ENCODE measurements at regions not wholly inside any gene's neighbourhood (a gene's known extent, or its start where the extent isn't known, plus 50 kb on each side); places are given as distances from the start of the nearest gene placed in this dataset.

DNA sequence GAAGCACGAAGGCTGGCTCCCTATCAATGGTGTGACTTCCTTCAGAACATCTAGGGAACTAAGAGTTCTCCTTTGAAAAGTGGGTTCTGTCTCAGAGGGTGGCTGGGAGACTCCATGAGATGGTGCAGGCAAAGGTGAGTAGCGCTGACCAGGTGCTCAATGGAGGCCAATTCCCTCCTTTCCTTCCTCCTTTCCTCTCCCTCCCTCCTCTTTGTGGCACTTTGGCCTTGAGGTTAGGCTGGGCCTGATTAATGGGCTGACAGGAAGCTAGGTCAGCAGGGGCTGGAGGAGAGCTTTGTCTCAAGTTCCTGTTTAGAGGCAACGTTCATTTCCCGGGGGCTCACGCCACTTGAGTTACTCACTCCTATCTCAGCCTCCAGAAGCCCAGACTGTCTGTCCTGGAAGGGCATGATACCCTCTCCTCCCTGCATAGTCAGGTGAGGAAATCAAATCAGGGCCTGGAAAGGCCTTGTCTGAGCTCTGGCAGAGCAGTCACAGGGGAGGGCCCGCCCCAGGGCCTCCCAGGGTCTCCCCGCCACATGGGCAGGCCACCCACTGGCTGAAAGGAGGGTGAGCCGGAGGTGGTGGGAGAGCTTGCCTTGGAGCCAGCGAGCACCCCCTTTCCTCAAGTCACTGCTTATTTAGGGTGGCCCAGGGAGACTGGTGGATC is 58.4 kb upstream of the SSBP3 start:
- H3K27me3 ChIP-seq = no peaks in the 10 kb centered on the region
- intact Hi-C loops (cut with DNase I; ENCODE audit: low total_unique reads) = no loop called here
- peaks cover 0 to 10% of the 10 kb centered on the region in 2 donors for H3K4me1 ChIP-seq
- TF ChIP-seq, protein P1, sequence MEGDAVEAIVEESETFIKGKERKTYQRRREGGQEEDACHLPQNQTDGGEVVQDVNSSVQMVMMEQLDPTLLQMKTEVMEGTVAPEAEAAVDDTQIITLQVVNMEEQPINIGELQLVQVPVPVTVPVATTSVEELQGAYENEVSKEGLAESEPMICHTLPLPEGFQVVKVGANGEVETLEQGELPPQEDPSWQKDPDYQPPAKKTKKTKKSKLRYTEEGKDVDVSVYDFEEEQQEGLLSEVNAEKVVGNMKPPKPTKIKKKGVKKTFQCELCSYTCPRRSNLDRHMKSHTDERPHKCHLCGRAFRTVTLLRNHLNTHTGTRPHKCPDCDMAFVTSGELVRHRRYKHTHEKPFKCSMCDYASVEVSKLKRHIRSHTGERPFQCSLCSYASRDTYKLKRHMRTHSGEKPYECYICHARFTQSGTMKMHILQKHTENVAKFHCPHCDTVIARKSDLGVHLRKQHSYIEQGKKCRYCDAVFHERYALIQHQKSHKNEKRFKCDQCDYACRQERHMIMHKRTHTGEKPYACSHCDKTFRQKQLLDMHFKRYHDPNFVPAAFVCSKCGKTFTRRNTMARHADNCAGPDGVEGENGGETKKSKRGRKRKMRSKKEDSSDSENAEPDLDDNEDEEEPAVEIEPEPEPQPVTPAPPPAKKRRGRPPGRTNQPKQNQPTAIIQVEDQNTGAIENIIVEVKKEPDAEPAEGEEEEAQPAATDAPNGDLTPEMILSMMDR (IDR thresholded peaks at IDR 0.05) = no peak
- no peak for TF ChIP-seq POLR2A (IDR thresholded peaks at IDR 0.05)
- H3K9me3 ChIP-seq = no peaks in the 10 kb centered on the region
- DNase-seq = peak in 1 of 2 donors; percentile 18
- H3K27ac ChIP-seq = peak overlapping the region; percentile 66 to 71
- H3K4me3 ChIP-seq = no peak overlapping the region
- H3K36me3 ChIP-seq = no peaks in the 10 kb centered on the region

DNA sequence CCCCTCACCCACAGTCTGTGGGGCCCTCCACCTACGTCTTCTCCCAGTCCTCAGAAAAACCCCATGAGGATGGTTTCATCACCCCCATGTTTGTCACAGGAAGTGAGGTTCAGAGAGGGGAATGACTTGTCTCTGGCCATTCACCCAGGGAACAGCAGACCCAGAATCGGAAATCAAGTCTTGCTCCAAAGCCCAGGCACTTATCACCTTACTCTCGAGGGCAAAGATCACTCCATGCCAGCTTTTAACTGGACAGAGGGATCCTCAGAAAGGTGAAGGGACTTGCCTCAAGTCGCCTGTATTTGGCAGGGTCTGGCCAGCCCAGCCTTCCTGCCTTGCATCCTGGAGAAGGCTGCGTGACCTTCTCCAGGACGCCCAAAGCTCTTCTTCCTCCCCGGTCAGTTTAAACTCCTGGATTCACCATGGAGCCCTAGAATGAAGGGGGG is 57.9 kb upstream of the SSBP3 start:
- H3K9me3 ChIP-seq = no peaks in the 10 kb centered on the region
- H3K4me3 ChIP-seq = no peak overlapping the region
- H3K27me3 ChIP-seq = no peaks in the 10 kb centered on the region
- H3K36me3 ChIP-seq = no peaks in the 10 kb centered on the region
- H3K27ac ChIP-seq = peak overlapping the region; percentile 66 to 71
- TF ChIP-seq POLR2A (IDR thresholded peaks at IDR 0.05) = no peak
- TF ChIP-seq, protein P1 (IDR thresholded peaks at IDR 0.05) = no peak
- no peak for DNase-seq
- peaks cover 0 to 10% of the 10 kb centered on the region in 2 donors for H3K4me1 ChIP-seq
- intact Hi-C loops (cut with DNase I; ENCODE audit: low total_unique reads) = no loop called here

DNA sequence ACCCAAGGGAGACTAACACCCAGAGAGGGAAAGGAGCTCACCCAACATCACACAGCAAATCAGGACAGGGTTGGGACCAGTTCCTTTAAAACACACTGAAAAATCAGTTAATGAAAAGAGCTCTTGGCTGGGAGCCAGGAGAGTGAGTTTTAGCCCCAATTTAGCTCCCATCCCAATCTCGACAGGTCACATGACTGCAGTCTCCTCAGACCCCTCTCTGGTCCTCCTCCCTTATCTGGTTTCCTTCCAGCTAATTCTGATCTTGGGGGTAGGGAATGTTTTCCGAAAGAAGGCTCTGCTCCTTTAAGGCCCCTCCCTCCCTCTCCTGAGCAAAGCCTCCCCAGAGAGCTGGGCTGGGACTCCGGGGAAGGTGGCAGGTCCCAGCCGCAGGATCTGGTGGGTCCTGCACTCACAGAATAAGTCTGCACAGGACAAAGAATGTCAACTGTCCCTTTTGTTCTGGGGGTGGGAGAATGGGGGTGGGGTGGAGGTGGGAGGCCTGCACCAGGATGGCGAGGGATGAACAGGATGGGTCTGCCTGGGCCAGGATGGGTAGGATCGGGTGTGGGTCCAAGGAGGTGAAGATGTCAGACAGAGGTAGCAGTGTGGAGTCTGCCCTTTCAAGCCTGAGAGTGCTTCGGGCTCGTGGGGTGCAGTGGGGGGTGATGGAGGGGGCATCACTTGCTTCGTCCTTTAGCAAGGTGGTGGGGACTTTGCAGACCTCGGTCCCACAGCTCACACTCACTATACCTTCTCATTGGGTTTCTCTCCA is 57.3 kb upstream of the SSBP3 start:
- H3K4me3 ChIP-seq = no peak overlapping the region
- H3K36me3 ChIP-seq = no peaks in the 10 kb centered on the region
- intact Hi-C loops (cut with DNase I; ENCODE audit: low total_unique reads) = no loop called here
- no peaks in the 10 kb centered on the region for H3K27me3 ChIP-seq
- peaks cover 0 to 10% of the 10 kb centered on the region in 2 donors for H3K4me1 ChIP-seq
- no peak for DNase-seq
- TF ChIP-seq POLR2A (IDR thresholded peaks at IDR 0.05) = no peak
- TF ChIP-seq, protein P1 (IDR thresholded peaks at IDR 0.05) = no peak
- H3K27ac ChIP-seq = peak overlapping the region in 1 of 2 donors; percentile 66
- H3K9me3 ChIP-seq = no peaks in the 10 kb centered on the region

DNA sequence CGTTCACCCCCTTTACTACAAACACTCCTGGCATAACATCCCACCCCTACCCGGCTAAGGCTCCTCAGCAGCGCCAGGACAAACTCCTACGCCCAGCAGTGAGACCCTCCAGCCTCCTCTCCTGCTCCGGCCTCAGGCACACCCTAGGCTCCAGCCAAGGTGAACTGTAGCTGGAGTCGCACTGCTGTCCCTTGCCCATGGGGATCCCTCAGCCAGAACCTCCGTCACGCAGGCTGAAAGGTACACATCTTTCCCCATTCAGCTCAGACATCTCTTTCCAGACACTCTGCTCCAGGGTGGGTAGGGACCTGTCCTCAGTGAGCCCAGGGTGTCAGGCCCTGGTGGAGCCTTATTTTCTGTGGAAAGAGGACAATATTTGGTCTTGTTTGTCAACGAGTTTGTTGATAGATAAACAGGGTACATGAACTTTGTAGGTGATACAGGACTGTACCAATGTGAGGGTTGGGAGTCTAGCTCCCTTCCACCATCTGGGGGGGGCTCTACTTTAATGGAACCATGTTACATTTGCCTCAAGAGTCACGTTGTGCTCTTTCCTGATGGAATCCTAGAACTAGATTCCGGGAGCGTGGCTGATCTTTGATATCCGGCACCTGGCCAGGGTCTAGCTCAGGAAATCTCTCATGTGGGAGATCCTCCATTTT is 56.5 kb upstream of the SSBP3 start:
- peak overlapping the region in 1 of 2 donors; percentile 66 for H3K27ac ChIP-seq
- H3K4me1 ChIP-seq = peaks cover 0 to 10% of the 10 kb centered on the region in 2 donors
- H3K36me3 ChIP-seq = no peaks in the 10 kb centered on the region
- H3K27me3 ChIP-seq = no peaks in the 10 kb centered on the region
- intact Hi-C loops (cut with DNase I; ENCODE audit: low total_unique reads) = no loop called here
- no peak overlapping the region for H3K4me3 ChIP-seq
- no peak for DNase-seq
- TF ChIP-seq POLR2A (IDR thresholded peaks at IDR 0.05) = no peak
- TF ChIP-seq, protein P1 (IDR thresholded peaks at IDR 0.05) = no peak
- H3K9me3 ChIP-seq = no peaks in the 10 kb centered on the region
